Mesendoderm (in vitro differentiated cells): ENCODE measurements at regions not wholly inside any gene's neighbourhood (a gene's known extent, or its start where the extent isn't known, plus 50 kb on each side); places are given as distances from the start of the nearest gene placed in this dataset.
"Not testable (repeated sequence)": the region's sequence is repeated elsewhere in the genome, so short reads cannot be mapped to it uniquely, and the experiment has no call there.

ENCODE experiments used
- DNase-seq: peaks from one replicate; pipeline ENCODE4 v3.0.0; 2013
- H2AK5ac ChIP-seq: 2 replicates; pipeline ENCODE4 v1.6.1; 2013; ENCODE audit warnings: low read length, inconsistent platforms
- H2BK120ac ChIP-seq: 2 replicates; pipeline ENCODE4 v1.6.1; 2013; ENCODE audit warnings: low read depth, mild to moderate bottlenecking, low read length, moderate library complexity, mixed read lengths
- H2BK15ac ChIP-seq: replicated peaks from 2 replicates; pipeline ENCODE4 v1.6.1; 2013; ENCODE audit warnings: low read depth, mild to moderate bottlenecking, moderate library complexity
- H2BK5ac ChIP-seq: 2 replicates; pipeline ENCODE4 v1.6.1; 2013; ENCODE audit warnings: low read length, inconsistent platforms
- H3K18ac ChIP-seq: 2 replicates; pipeline ENCODE4 v1.6.1; 2013; ENCODE audit warnings: mild to moderate bottlenecking, low read length, mixed read lengths
- H3K23ac ChIP-seq: one replicate; pipeline ENCODE4 v1.6.1; 2013; ENCODE audit warnings: low read length
- H3K27ac ChIP-seq: 2 replicates; pipeline ENCODE4 v1.5.1; 2013; ENCODE audit warnings: low read depth, mild to moderate bottlenecking, inconsistent platforms, low read length, moderate library complexity
- H3K27me3 ChIP-seq: 2 replicates; pipeline ENCODE4 v1.6.1; 2013; ENCODE audit warnings: low read length, control low read depth, mild to moderate bottlenecking, inconsistent platforms; ENCODE audit not compliant: insufficient read depth, poor library complexity
- H3K36me3 ChIP-seq: 2 replicates; pipeline ENCODE4 v1.6.1; 2013; ENCODE audit warnings: low read length, inconsistent platforms; ENCODE audit not compliant: control insufficient read depth, insufficient read depth
- H3K4ac ChIP-seq: one replicate; pipeline ENCODE4 v1.6.1; 2013; ENCODE audit warnings: low read depth, mild to moderate bottlenecking, low read length, moderate library complexity
- H3K4me1 ChIP-seq: 2 replicates; pipeline ENCODE4 v1.6.1; 2013; ENCODE audit warnings: low read depth, low read length, inconsistent platforms; ENCODE audit not compliant: control insufficient read depth
- H3K4me2 ChIP-seq: 2 replicates; pipeline ENCODE4 v1.6.1; 2013; ENCODE audit warnings: low read length
- H3K4me3 ChIP-seq: 2 replicates; pipeline ENCODE4 v1.5.1; 2013; ENCODE audit warnings: mild to moderate bottlenecking, low read length
- H3K56ac ChIP-seq: one replicate; pipeline ENCODE4 v1.6.1; 2013; ENCODE audit warnings: low read length
- H3K79me1 ChIP-seq: 2 replicates; pipeline ENCODE4 v1.6.1; 2013; ENCODE audit warnings: low read length, inconsistent platforms
- H3K79me2 ChIP-seq: 2 replicates; pipeline ENCODE4 v1.6.1; 2013; ENCODE audit warnings: mild to moderate bottlenecking, low read length; ENCODE audit not compliant: control insufficient read depth, insufficient read depth
- H3K9ac ChIP-seq: 2 replicates; pipeline ENCODE4 v1.6.1; 2013; ENCODE audit warnings: low read length, inconsistent platforms
- H4K5ac ChIP-seq: one replicate; pipeline ENCODE4 v1.6.1; 2013; ENCODE audit warnings: low read length
- H4K8ac ChIP-seq: one replicate; pipeline ENCODE4 v1.6.1; 2013; ENCODE audit warnings: low read depth, mild to moderate bottlenecking, control low read depth, low read length, moderate library complexity
- WGBS: extraction: QIAGEN DNeasy Blood & Tissue Kit; methylation state at CpG from one replicate; pipeline ENCODE4 v1.1.7; 2013; ENCODE audit warnings: low lambda C conversion rate, missing lambda C conversion rate; ENCODE audit not compliant: insufficient coverage; ENCODE audit errors: extremely low coverage; 5-methylcytosine and 5-hydroxymethylcytosine counted together

DNA sequence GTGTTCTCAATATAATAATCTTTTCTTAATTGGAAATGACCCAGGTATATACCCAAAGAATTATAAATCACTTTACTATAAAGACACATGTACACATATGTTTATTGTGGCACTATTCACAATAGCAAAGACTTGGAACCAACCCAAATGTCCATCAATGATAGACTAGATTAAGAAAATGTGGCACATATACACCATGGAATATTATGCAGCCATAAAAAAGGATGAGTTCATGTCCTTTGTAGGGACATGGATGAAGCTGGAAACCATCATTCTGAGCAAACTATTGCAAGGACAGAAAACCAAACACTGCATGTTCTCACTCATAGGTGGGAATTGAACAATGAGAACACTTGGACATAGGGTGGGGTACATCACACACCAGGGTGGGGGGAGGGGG, 56.8 kb downstream of the SCGB2B2 start:
- H3K27me3 ChIP-seq, H3K23ac ChIP-seq, H3K4me2 ChIP-seq, H3K79me1 ChIP-seq, H4K5ac ChIP-seq, H2BK5ac ChIP-seq, H2BK120ac ChIP-seq, H3K4ac ChIP-seq, H3K79me2 ChIP-seq, H2AK5ac ChIP-seq, H2BK15ac ChIP-seq, H4K8ac ChIP-seq, H3K56ac ChIP-seq, H3K9ac ChIP-seq, H3K4me1 ChIP-seq, H3K18ac ChIP-seq, DNase-seq, H3K27ac ChIP-seq, H3K36me3 ChIP-seq, H3K4me3 ChIP-seq: not testable (repeated sequence)

DNA sequence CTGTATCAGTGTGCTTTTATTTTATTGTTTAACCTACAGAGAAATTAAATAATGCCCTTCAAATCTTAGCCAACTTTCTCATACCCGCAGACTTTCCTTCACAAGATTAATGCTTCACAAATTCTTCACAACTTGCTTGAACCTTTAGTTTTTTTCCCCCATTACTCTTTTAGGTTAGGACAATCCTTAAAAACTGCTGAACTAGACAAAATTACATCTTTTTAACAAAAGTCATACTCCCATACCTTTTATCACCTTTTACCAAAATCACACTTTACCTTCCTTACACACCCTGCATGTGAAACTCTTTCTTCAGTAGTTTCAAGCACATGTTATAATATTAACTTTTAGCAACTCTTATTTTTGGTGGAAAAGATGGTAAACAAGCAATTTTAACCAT, 58.5 kb downstream of the SCGB2B2 start:
- no peaks in the 10 kb centered on the region for H3K4me1 ChIP-seq
- H3K4me2 ChIP-seq = no peak overlapping the region
- no peak overlapping the region for H2BK5ac ChIP-seq
- no peak overlapping the region for H3K27ac ChIP-seq
- H3K4me3 ChIP-seq = no peak overlapping the region
- no peak overlapping the region for H3K23ac ChIP-seq
- no peak overlapping the region for H3K18ac ChIP-seq
- no peak overlapping the region for H2BK120ac ChIP-seq
- WGBS = no CpG with 5 or more reads among the region's 1 CpG
- no peak overlapping the region for H2AK5ac ChIP-seq
- no peak for DNase-seq
- H3K9ac ChIP-seq = no peak overlapping the region
- H2BK15ac ChIP-seq = no peak overlapping the region
- no peak overlapping the region for H3K56ac ChIP-seq
- H4K8ac ChIP-seq = no peak overlapping the region
- H4K5ac ChIP-seq = no peak overlapping the region
- H3K27me3 ChIP-seq = no peaks in the 10 kb centered on the region
- H3K79me2 ChIP-seq = no peaks in the 10 kb centered on the region
- no peak overlapping the region for H3K4ac ChIP-seq
- H3K36me3 ChIP-seq = no peaks in the 10 kb centered on the region
- H3K79me1 ChIP-seq = no peaks in the 10 kb centered on the region

DNA sequence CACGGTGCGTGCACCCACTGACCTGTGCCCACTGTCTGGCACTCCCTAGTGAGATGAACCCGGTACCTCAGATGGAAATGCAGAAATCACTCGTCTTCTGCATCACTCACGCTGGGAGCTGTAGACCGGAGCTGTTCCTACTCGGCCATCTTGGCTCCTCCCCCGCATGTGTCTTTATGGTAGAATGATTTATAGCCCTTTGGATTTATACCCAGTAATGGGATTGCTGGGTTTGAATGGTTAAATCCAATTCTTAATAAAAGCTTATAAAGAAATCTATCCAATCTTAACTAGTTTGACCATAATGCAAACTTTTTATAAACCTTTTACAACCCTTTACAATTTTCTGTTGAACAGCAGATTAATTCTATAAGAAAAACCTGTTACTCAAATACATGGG, 59.0 kb downstream of the SCGB2B2 start:
- H3K27me3 ChIP-seq, H2AK5ac ChIP-seq, H4K8ac ChIP-seq, H2BK15ac ChIP-seq, DNase-seq, H2BK120ac ChIP-seq, H3K9ac ChIP-seq, H4K5ac ChIP-seq, H2BK5ac ChIP-seq, H3K79me2 ChIP-seq, H3K4me1 ChIP-seq, H3K36me3 ChIP-seq, H3K4me3 ChIP-seq, H3K4me2 ChIP-seq, H3K23ac ChIP-seq, H3K18ac ChIP-seq, H3K4ac ChIP-seq, H3K27ac ChIP-seq, H3K79me1 ChIP-seq, H3K56ac ChIP-seq: not testable (repeated sequence)
- no CpG with 5 or more reads among the region's 8 CpGs for WGBS

DNA sequence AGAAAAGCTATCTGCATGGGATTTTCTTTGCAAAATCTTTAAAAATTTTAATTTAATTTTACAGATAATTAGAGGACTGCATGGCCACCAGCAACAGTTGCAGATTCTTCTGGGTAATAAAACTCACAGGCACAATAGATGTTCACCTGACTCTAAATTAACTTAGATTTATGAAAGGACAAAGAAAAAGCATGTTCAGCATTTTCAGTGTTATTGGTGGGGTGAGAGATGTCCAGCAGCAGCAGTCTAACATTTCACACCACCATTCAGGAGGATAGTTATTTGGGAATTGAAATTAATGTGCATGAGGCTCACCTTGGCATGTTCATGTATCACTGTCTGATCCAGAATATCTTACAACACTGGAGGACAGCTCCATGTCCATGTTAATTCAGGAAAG, 74.0 kb downstream of the SCGB2B2 start:
- H4K8ac ChIP-seq = no peak overlapping the region
- no peaks in the 10 kb centered on the region for H3K79me1 ChIP-seq
- H2BK15ac ChIP-seq = no peak overlapping the region
- no peak overlapping the region for H3K27ac ChIP-seq
- peaks cover 2% of the 10 kb centered on the region for H3K27me3 ChIP-seq
- no peaks in the 10 kb centered on the region for H3K79me2 ChIP-seq
- H2AK5ac ChIP-seq = no peak overlapping the region
- H3K18ac ChIP-seq = no peak overlapping the region
- no peak overlapping the region for H3K4me2 ChIP-seq
- H2BK5ac ChIP-seq = no peak overlapping the region
- no peak overlapping the region for H4K5ac ChIP-seq
- H3K4me3 ChIP-seq = peak overlapping the region; percentile 20
- no peak overlapping the region for H2BK120ac ChIP-seq
- H3K4me1 ChIP-seq = no peaks in the 10 kb centered on the region
- H3K9ac ChIP-seq = no peak overlapping the region
- no peak overlapping the region for H3K4ac ChIP-seq
- DNase-seq = no peak
- H3K36me3 ChIP-seq = no peaks in the 10 kb centered on the region
- no peak overlapping the region for H3K56ac ChIP-seq
- no peak overlapping the region for H3K23ac ChIP-seq

DNA sequence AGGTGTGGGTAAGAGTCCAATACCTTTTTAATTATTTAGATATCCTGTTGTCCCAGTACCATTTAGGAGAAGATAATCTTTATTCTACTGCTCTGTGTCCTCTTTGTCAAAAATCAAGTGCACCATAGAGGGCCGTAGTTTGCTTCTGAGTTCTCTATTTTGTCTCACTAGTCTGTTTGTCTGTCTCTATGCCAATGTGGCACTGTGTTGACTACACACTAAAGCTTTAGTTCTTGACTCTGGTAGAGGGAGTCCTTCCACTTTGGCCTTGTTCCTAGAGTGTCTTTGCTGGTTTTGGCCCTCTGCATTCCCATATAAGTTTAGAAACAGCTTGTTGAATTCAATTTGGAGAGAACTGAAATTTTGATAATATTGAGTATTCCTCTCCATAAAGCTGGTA, 75.9 kb downstream of the SCGB2B2 start:
- Histone ChIP-seq H3K27ac (no peak overlapping the region), H3K56ac (no peak overlapping the region), H3K4me3 (no peak overlapping the region), H3K27me3 (peaks cover 2% of the 10 kb centered on the region), H2BK5ac (no peak overlapping the region), H3K4me2 (no peak overlapping the region), H3K79me2 (no peaks in the 10 kb centered on the region), H3K23ac (no peak overlapping the region), H4K8ac (no peak overlapping the region), H2BK15ac (no peak overlapping the region), H3K79me1 (no peaks in the 10 kb centered on the region), H2AK5ac (no peak overlapping the region), H3K18ac (no peak overlapping the region), H3K9ac (no peak overlapping the region), H4K5ac (no peak overlapping the region), H3K4ac (no peak overlapping the region), H2BK120ac (no peak overlapping the region), H3K36me3 (no peaks in the 10 kb centered on the region), H3K4me1 (no peaks in the 10 kb centered on the region)
- DNase-seq = no peak
- no CpG with 5 or more reads among the region's 1 CpG for WGBS

DNA sequence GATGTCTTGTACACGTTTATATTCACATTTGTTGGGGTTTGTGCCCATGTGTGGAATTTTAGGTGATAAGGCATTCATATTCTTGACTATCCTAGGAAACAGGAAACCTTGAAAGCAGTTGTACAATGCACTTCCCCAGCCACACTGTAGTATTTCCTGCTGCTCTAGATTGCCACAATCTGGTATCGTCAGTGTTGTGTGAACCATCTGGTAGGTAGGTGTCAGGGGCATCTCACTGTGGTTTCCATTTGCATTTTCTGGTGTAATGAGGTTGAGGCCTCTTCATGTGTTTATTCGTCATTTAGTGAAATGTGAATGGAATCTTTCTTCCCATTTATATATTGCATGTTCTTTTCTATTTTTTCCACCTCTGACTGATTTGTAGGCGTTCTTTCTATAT, 76.6 kb downstream of the SCGB2B2 start:
- H2BK120ac ChIP-seq = no peak overlapping the region
- DNase-seq = no peak
- no peak overlapping the region for H3K4me3 ChIP-seq
- no peak overlapping the region for H3K9ac ChIP-seq
- H3K56ac ChIP-seq = no peak overlapping the region
- H3K4me1 ChIP-seq = no peaks in the 10 kb centered on the region
- no peaks in the 10 kb centered on the region for H3K79me2 ChIP-seq
- H3K4ac ChIP-seq = no peak overlapping the region
- peaks cover 2% of the 10 kb centered on the region for H3K27me3 ChIP-seq
- H2AK5ac ChIP-seq = no peak overlapping the region
- H3K27ac ChIP-seq = no peak overlapping the region
- H4K8ac ChIP-seq = no peak overlapping the region
- no peaks in the 10 kb centered on the region for H3K36me3 ChIP-seq
- no CpG with 5 or more reads among the region's 4 CpGs for WGBS
- no peak overlapping the region for H2BK5ac ChIP-seq
- no peak overlapping the region for H3K4me2 ChIP-seq
- no peak overlapping the region for H2BK15ac ChIP-seq
- no peaks in the 10 kb centered on the region for H3K79me1 ChIP-seq
- no peak overlapping the region for H4K5ac ChIP-seq
- no peak overlapping the region for H3K18ac ChIP-seq
- H3K23ac ChIP-seq = no peak overlapping the region
